Brain microvascular endothelial cell (primary cell): ENCODE measurements at regions not wholly inside any gene's neighbourhood (a gene's known extent, or its start where the extent isn't known, plus 50 kb on each side); places are given as distances from the start of the nearest gene placed in this dataset.
A peak's percentile ranks its signal among the peaks of the same experiment; 100 is the strongest.

Experiments used
- DNase-seq: peaks from one replicate; pipeline ENCODE4 v3.0.0-alpha.2; 2020
- H3K27ac ChIP-seq: fragments of 250-450 bp; sonication (Bioruptor Pico); 2 replicates; pipeline ENCODE4 v1.5.1; 2020; ENCODE audit warnings: mild to moderate bottlenecking, moderate library complexity
- H3K27me3 ChIP-seq: fragments of 250-450 bp; sonication (Bioruptor Pico); replicated peaks from 2 replicates; pipeline ENCODE4 v1.5.1; 2020; ENCODE audit warnings: mild to moderate bottlenecking
- H3K36me3 ChIP-seq: fragments of 250-450 bp; sonication (Bioruptor Pico); replicated peaks from 2 replicates; pipeline ENCODE4 v1.5.1; 2020; ENCODE audit warnings: mild to moderate bottlenecking
- H3K4me3 ChIP-seq: 2 replicates; pipeline ENCODE4 v1.5.1; 2011; ENCODE audit warnings: low read depth, mild to moderate bottlenecking, control low read depth, low read length, moderate library complexity
- CTCF ChIP-seq: IDR thresholded peaks from 2 replicates; pipeline ENCODE4 v1.5.1; 2011; ENCODE audit warnings: low read depth, mild to moderate bottlenecking, moderate library complexity, low read length, control low read depth, inconsistent platforms; ENCODE audit errors: missing control alignments
- in situ Hi-C: cut with HindIII; loops from 2 replicates; pipeline ENCODE4 v1.10.0; 2017; ENCODE audit warnings: low sequenced_read_pairs, low pct_ligation_motif_present

GRCh38 chr21:39087238-39088030 lies 95.8 kb downstream of the PSMG1 start:
- in situ Hi-C loops = no loop called here
- no peak for DNase-seq
- Histone ChIP-seq H3K27ac (no peak overlapping the region), H3K27me3 (no peaks in the 10 kb centered on the region), H3K36me3 (no peaks in the 10 kb centered on the region), H3K4me3 (peak overlapping the region; percentile 17)
- TF ChIP-seq CTCF = no peak

- Histone ChIP-seq H3K27ac (no peak overlapping the region), H3K36me3 (no peaks in the 10 kb centered on the region), H3K27me3 (no peaks in the 10 kb centered on the region), H3K4me3 (no peak overlapping the region)
- in situ Hi-C loops = no loop called here
- TF ChIP-seq CTCF = peak; percentile 57
- no peak for DNase-seq
Observed at GRCh38 chr21:39086547-39086946, 96.7 kb downstream of the PSMG1 start.

GRCh38 chr21:39085843-39086405 lies 97.3 kb downstream of the PSMG1 start:
- DNase-seq = no peak
- no peak for TF ChIP-seq CTCF
- Histone ChIP-seq H3K27me3 (no peaks in the 10 kb centered on the region), H3K4me3 (no peak overlapping the region), H3K27ac (no peak overlapping the region), H3K36me3 (no peaks in the 10 kb centered on the region)
- in situ Hi-C loops = no loop called here

GRCh38 chr21:39084979-39085729 lies 98.1 kb downstream of the PSMG1 start:
- Histone ChIP-seq H3K36me3 (no peaks in the 10 kb centered on the region), H3K27me3 (no peaks in the 10 kb centered on the region), H3K4me3 (no peak overlapping the region), H3K27ac (no peak overlapping the region)
- in situ Hi-C loops = no loop called here
- TF ChIP-seq CTCF = no peak
- DNase-seq = no peak

- no peak for DNase-seq
- no peak for TF ChIP-seq CTCF
- Histone ChIP-seq H3K4me3 (no peak overlapping the region), H3K27ac (no peak overlapping the region), H3K27me3 (no peaks in the 10 kb centered on the region), H3K36me3 (no peaks in the 10 kb centered on the region)
- in situ Hi-C loops = no loop called here
Observed at GRCh38 chr21:39084073-39084472, 99.2 kb downstream of the PSMG1 start.
